ENCODE measurements at regions not wholly inside any gene's neighbourhood (a gene's known extent, or its start where the extent isn't known, plus 50 kb on each side); places are given as distances from the start of the nearest gene placed in this dataset.

- H3K36me3 ChIP-seq (replicated peaks in 1 of 2; ENCODE audit: control insufficient read depth in 1 of 2, insufficient read depth in 2 of 2, low read length in 2 of 2): no peaks in the 10 kb centered on the region
- intact Hi-C loops (cut with micrococcal nuclease; ENCODE audit: unreplicated experiment): loop anchor here (5.0 kb wide), 1 partner anchor 157 kb away; the partner anchor contains the start of gene VRK2
- H4K20me1 ChIP-seq (ENCODE audit: insufficient read depth, low read length): no peaks in the 10 kb centered on the region
- H3K4me3 ChIP-seq (replicated peaks in 1 of 3; ENCODE audit: insufficient read depth in 1 of 3, low read depth in 2 of 3, low read length in 3 of 3): no peak overlapping the region
- no peak for DNase-seq (ENCODE audit: low spot score)
- H3K27ac ChIP-seq (ENCODE audit: extremely low read length, insufficient read depth, low read length): no peak overlapping the region
- no peaks in the 10 kb centered on the region for H3K9me3 ChIP-seq (ENCODE audit: low read length)
- ChIA-PET CTCF (ENCODE audit: low intra/inter-chr PET ratio, low total read pairs) (no interaction called here), POLR2A (no interaction called here)
- H3K79me2 ChIP-seq (ENCODE audit: insufficient read depth, low read length): no peaks in the 10 kb centered on the region
- BruUV-seq (replicated peaks): no TSS peak
- no peaks in the 10 kb centered on the region for H3K27me3 ChIP-seq (ENCODE audit: control insufficient read depth in 1 of 2, insufficient read depth in 2 of 2, low read length in 2 of 2)
- H3K9ac ChIP-seq (ENCODE audit: insufficient read depth, low read depth, low read length): no peak overlapping the region
- no peak for ATAC-seq
- TF ChIP-seq CBX5 (CRISPR knock-in tag; IDR thresholded peaks at IDR 0.05; ENCODE audit: borderline replicate concordance): no peak
- no peak for TF ChIP-seq ZMYM2 (CRISPR knock-in tag; IDR thresholded peaks at IDR 0.05)
- no peak for TF ChIP-seq THAP8 (CRISPR knock-in tag; IDR thresholded peaks at IDR 0.05; ENCODE audit: borderline replicate concordance)
- no peak for TF ChIP-seq LCORL (IDR thresholded peaks at IDR 0.05)
- TF ChIP-seq LCORL (CRISPR knock-in tag; IDR thresholded peaks at IDR 0.05): no peak
- no peak for TF ChIP-seq TEAD2 (CRISPR knock-in tag; IDR thresholded peaks at IDR 0.05)
- TF ChIP-seq ZNF646 (CRISPR knock-in tag; IDR thresholded peaks at IDR 0.05): no peak
- no peak for TF ChIP-seq YEATS2 (CRISPR knock-in tag; IDR thresholded peaks at IDR 0.05; ENCODE audit: borderline replicate concordance)
- no peak for TF ChIP-seq ZNF639 (CRISPR knock-in tag; conservative IDR thresholded peaks at IDR 0.05)
- no peak for TF ChIP-seq ZSCAN25 (CRISPR knock-in tag; IDR thresholded peaks at IDR 0.05)
- no peak for TF ChIP-seq ZNF616 (CRISPR knock-in tag; IDR thresholded peaks at IDR 0.05; ENCODE audit: low read depth)
- TF ChIP-seq SUZ12 (IDR thresholded peaks at IDR 0.05; ENCODE audit: low read depth, low read length): no peak
- no peak for TF ChIP-seq SMAD3 (CRISPR knock-in tag; IDR thresholded peaks at IDR 0.05)
- peaks cover 20% of the 10 kb centered on the region for H3K4me1 ChIP-seq (ENCODE audit: insufficient read depth, low read length)
- FAIRE-seq: no peak
- in situ Hi-C loops (cut with HindIII; ENCODE audit: extremely low pct_ligation_motif_present, low pct_unique_long_range_greater_than_20kb): no loop called here
- H2AFZ ChIP-seq (ENCODE audit: low read length): no peak overlapping the region
- H3K4me2 ChIP-seq (ENCODE audit: low read depth, low read length): no peak overlapping the region
These were observed 156.1 kb upstream of the VRK2 start for GRCh38 chr2:57890464-57890863.
